SK-N-SH treated with all-trans-retinoic acid at 6 μM for 48 hours (cell line): ENCODE measurements at regions not wholly inside any gene's neighbourhood (a gene's known extent, or its start where the extent isn't known, plus 50 kb on each side); places are given as distances from the start of the nearest gene placed in this dataset.

Experiments
- ATAC-seq: fragments of 200-7000 bp; cut with Tn5 transposase; 3 replicates; pipeline ENCODE4 v1.9.1; 2020; ENCODE audit warnings: mild to moderate bottlenecking, moderate library complexity
- BACH2 ChIP-seq: fragments of 250-450 bp; sonication (Bioruptor Pico); IDR thresholded peaks from 2 replicates; pipeline ENCODE4 v1.9.0; 2021; ENCODE audit warnings: mild to moderate bottlenecking, borderline replicate concordance
- CSDC2 ChIP-seq: fragments of 250-450 bp; sonication (Bioruptor Pico); IDR thresholded peaks from 2 replicates; pipeline ENCODE4 v1.5.0; 2020; ENCODE audit warnings: mild to moderate bottlenecking, moderate library complexity
- ESRRG ChIP-seq: fragments of 250-450 bp; sonication (Bioruptor Pico); IDR thresholded peaks from 2 replicates; pipeline ENCODE4 v1.6.1; 2021; ENCODE audit warnings: mild to moderate bottlenecking
- GLIS3 ChIP-seq: fragments of 250-450 bp; sonication (Bioruptor Pico); IDR thresholded peaks from 2 replicates; pipeline ENCODE4 v1.5.0; 2020; ENCODE audit warnings: mild to moderate bottlenecking, moderate library complexity
- ISL1 ChIP-seq: fragments of 250-450 bp; sonication (Bioruptor Pico); IDR thresholded peaks from 2 replicates; pipeline ENCODE4 v2.1.2; 2022; ENCODE audit warnings: mild to moderate bottlenecking, moderate library complexity
- OSR1 ChIP-seq: fragments of 250-450 bp; sonication (Bioruptor Pico); IDR thresholded peaks from 2 replicates; pipeline ENCODE4 v1.8.0; 2022; ENCODE audit warnings: moderate library complexity, mild to moderate bottlenecking, inconsistent platforms
- PATZ1 ChIP-seq: fragments of 250-450 bp; sonication (Bioruptor Pico); IDR thresholded peaks from 2 replicates; pipeline ENCODE4 v1.8.0; 2020; ENCODE audit warnings: mild to moderate bottlenecking, moderate library complexity, borderline replicate concordance
- PPARA ChIP-seq: fragments of 250-450 bp; sonication (Bioruptor Pico); IDR thresholded peaks from 2 replicates; pipeline ENCODE4 v1.5.0; 2020; ENCODE audit warnings: mild to moderate bottlenecking, borderline replicate concordance
- RARB ChIP-seq: fragments of 250-450 bp; sonication (Bioruptor Pico); IDR thresholded peaks from 2 replicates; pipeline ENCODE4 v1.8.0; 2021; ENCODE audit warnings: mild to moderate bottlenecking, moderate library complexity
- SNAI2 ChIP-seq: fragments of 250-450 bp; sonication (Bioruptor Pico); IDR thresholded peaks from 2 replicates; pipeline ENCODE4 v1.5.0; 2020; ENCODE audit warnings: mild to moderate bottlenecking, moderate library complexity
- TOX ChIP-seq: fragments of 250-450 bp; sonication (Bioruptor Pico); IDR thresholded peaks from 2 replicates; pipeline ENCODE4 v1.8.0; 2021; ENCODE audit warnings: mild to moderate bottlenecking, moderate library complexity, borderline replicate concordance
- ZC3H10 ChIP-seq: fragments of 250-450 bp; sonication (Bioruptor Pico); IDR thresholded peaks from 2 replicates; pipeline ENCODE4 v1.5.1; 2021; ENCODE audit warnings: mild to moderate bottlenecking, moderate library complexity
- ZFP3 ChIP-seq: fragments of 250-450 bp; sonication (Bioruptor Pico); IDR thresholded peaks from 2 replicates; pipeline ENCODE4 v1.5.0; 2020; ENCODE audit warnings: mild to moderate bottlenecking, moderate library complexity
- ZFP30 ChIP-seq: fragments of 450-650 bp; formaldehyde crosslinking; IDR thresholded peaks from 2 replicates; pipeline ENCODE4 v1.5.0; 2022; ENCODE audit warnings: mild to moderate bottlenecking, moderate library complexity
- ZNF70 ChIP-seq: fragments of 450-650 bp; formaldehyde crosslinking; IDR thresholded peaks from 2 replicates; pipeline ENCODE4 v1.5.0; 2020; ENCODE audit warnings: mild to moderate bottlenecking, moderate library complexity
- TF ChIP-seq, protein P1 (sequence below): fragments of 250-450 bp; sonication (Bioruptor Pico); IDR thresholded peaks from 2 replicates; pipeline ENCODE4 v1.8.0; 2021; ENCODE audit warnings: low read depth, mild to moderate bottlenecking, moderate library complexity, borderline replicate concordance
- TF ChIP-seq, protein P2 (sequence below): fragments of 250-450 bp; sonication (Bioruptor Pico); IDR thresholded peaks from 2 replicates; pipeline ENCODE4 v1.5.0; 2020; ENCODE audit warnings: mild to moderate bottlenecking, moderate library complexity

DNA sequence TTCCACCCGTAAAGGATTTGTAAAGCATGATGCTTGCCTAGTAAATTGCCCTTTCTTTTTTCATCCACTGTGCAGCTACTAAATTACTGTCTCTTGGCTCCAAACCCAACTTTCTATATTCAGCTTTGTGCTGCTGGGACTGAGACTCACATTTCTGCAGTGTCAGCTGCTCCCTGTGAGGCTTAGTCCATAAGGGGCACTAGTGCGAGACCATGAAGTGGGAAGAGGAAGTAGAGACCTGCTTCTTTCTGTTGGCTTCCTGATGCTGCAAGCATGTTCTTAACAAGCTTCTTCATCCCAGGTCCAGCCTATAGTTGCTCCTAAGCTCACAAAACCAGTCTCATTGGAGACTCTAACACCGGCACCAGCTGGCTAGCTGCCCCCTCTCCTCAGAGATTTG, 74.9 kb upstream of the HS3ST2 start:
- TF ChIP-seq CSDC2 (CRISPR knock-in tag), result no peak
- TF ChIP-seq, protein P1, sequence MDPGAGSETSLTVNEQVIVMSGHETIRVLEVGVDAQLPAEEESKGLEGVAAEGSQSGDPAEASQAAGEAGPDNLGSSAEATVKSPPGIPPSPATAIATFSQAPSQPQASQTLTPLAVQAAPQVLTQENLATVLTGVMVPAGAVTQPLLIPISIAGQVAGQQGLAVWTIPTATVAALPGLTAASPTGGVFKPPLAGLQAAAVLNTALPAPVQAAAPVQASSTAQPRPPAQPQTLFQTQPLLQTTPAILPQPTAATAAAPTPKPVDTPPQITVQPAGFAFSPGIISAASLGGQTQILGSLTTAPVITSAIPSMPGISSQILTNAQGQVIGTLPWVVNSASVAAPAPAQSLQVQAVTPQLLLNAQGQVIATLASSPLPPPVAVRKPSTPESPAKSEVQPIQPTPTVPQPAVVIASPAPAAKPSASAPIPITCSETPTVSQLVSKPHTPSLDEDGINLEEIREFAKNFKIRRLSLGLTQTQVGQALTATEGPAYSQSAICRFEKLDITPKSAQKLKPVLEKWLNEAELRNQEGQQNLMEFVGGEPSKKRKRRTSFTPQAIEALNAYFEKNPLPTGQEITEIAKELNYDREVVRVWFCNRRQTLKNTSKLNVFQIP (CRISPR knock-in tag), result no peak
- TF ChIP-seq ZFP30 (CRISPR knock-in tag), result no peak
- ATAC-seq, result no peak

GRCh38 chr16:22743401-22743800, 70.6 kb upstream of the HS3ST2 start:
- TF ChIP-seq ISL1 (CRISPR knock-in tag) (no peak), ZNF70 (CRISPR knock-in tag) (no peak), TOX (CRISPR knock-in tag) (no peak), RARB (no peak), ZFP3 (CRISPR knock-in tag) (no peak), GLIS3 (CRISPR knock-in tag) (no peak), ESRRG (CRISPR knock-in tag) (no peak), SNAI2 (CRISPR knock-in tag) (no peak), ZFP30 (CRISPR knock-in tag) (no peak)
- TF ChIP-seq, protein P2, sequence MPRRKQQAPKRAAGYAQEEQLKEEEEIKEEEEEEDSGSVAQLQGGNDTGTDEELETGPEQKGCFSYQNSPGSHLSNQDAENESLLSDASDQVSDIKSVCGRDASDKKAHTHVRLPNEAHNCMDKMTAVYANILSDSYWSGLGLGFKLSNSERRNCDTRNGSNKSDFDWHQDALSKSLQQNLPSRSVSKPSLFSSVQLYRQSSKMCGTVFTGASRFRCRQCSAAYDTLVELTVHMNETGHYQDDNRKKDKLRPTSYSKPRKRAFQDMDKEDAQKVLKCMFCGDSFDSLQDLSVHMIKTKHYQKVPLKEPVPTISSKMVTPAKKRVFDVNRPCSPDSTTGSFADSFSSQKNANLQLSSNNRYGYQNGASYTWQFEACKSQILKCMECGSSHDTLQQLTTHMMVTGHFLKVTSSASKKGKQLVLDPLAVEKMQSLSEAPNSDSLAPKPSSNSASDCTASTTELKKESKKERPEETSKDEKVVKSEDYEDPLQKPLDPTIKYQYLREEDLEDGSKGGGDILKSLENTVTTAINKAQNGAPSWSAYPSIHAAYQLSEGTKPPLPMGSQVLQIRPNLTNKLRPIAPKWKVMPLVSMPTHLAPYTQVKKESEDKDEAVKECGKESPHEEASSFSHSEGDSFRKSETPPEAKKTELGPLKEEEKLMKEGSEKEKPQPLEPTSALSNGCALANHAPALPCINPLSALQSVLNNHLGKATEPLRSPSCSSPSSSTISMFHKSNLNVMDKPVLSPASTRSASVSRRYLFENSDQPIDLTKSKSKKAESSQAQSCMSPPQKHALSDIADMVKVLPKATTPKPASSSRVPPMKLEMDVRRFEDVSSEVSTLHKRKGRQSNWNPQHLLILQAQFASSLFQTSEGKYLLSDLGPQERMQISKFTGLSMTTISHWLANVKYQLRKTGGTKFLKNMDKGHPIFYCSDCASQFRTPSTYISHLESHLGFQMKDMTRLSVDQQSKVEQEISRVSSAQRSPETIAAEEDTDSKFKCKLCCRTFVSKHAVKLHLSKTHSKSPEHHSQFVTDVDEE (CRISPR knock-in tag), result no peak
- TF ChIP-seq, protein P1 (CRISPR knock-in tag), result no peak

GRCh38 chr16:22751104-22751667, 62.8 kb upstream of the HS3ST2 start:
- TF ChIP-seq PATZ1 (CRISPR knock-in tag), result no peak
- no peak for TF ChIP-seq ESRRG (CRISPR knock-in tag)
- TF ChIP-seq ZC3H10 (CRISPR knock-in tag), result no peak
- ATAC-seq, result no peak

More at GRCh38 chr16:22743401-22743800, 70.6 kb upstream of the HS3ST2 start:
- ATAC-seq, result no peak

DNA sequence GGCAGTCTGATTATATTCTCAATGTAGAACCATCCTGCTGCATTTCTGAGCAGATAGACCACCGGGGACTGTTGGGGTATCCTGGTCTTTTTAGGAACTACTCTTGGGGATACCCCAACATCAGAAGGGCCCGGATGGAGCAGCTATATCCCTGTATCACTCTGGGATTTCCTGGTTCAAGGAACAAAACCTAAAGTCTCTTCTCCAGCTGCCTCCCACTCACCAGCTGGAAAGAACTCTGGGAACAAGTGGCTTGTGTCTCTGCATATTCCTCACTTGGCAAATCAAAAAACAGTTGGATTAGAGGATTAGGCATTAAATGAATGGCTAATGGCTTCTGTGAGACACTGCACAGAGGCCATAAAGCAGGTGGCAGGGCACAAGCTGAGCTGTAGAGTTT, 62.3 kb upstream of the HS3ST2 start:
- ATAC-seq, result no peak

More for the DNA sequence above, 62.3 kb upstream of the HS3ST2 start:
- no peak for TF ChIP-seq PATZ1 (CRISPR knock-in tag)
- TF ChIP-seq OSR1, result no peak
- TF ChIP-seq GLIS3 (CRISPR knock-in tag), result no peak
- TF ChIP-seq RARB, result no peak
- no peak for TF ChIP-seq TOX (CRISPR knock-in tag)
- no peak for TF ChIP-seq CSDC2 (CRISPR knock-in tag)
- TF ChIP-seq PPARA (CRISPR knock-in tag), result no peak
- TF ChIP-seq BACH2 (CRISPR knock-in tag), result no peak
